Stimulated activated CD4-positive, alpha-beta T cell treated with anti-CD3 and anti-CD28 coated beads, Interleukin-1b, Interleukin-23, amount 100 ng/mL, for 1 hour (primary cell): ENCODE measurements at regions not wholly inside any gene's neighbourhood (a gene's known extent, or its start where the extent isn't known, plus 50 kb on each side); places are given as distances from the start of the nearest gene placed in this dataset.
"Not testable (repeated sequence)": the region's sequence is repeated elsewhere in the genome, so short reads cannot be mapped to it uniquely, and the experiment has no call there.

Experiments used
- DNase-seq, 2 donors: peaks; one replicate each; pipeline ENCODE4 v3.0.0-alpha.2; 2020; ENCODE audit warnings: low read depth in 2 of 2

DNA sequence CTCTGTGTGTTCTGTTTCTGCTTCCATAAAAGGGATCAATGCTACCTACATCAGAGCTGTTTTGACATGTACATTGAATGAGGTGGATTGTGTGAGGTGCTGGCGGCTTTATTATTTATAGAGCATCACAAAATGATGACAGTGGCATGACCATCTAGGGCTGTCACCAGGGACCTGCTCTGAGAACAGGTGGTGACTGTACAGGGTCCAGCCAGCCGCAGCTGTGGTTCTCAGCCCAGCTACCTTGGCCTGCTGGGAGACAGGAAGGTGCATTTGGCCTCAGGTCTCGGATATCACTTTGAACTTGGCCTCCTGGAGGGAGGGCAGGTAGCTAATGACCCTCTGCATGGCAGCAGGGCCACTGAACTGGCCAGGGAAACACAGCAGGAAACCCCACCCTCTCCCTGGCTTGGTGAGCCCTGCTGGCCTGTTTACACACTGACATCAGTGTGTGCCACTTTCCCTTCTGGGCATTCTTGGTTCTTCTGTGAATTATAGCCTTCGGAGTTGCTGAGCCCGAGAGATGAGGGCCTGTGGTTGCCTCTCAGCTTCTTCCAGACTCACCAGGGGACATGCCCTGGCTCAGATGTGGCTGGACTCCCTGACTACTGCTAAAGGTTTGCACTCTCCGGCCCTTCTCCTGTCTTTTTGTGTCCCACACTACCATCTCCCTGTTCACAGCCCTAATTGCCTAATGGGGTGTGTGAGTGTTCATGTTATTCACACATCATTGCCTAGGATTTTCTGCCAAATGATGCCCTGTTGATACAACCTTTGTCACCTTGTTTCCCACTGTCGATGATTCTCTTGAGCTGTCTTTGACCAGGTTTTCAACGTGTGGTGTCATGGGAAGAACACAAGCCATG lies 109.2 kb upstream of the RAB12 start:
- no peak for DNase-seq

DNA sequence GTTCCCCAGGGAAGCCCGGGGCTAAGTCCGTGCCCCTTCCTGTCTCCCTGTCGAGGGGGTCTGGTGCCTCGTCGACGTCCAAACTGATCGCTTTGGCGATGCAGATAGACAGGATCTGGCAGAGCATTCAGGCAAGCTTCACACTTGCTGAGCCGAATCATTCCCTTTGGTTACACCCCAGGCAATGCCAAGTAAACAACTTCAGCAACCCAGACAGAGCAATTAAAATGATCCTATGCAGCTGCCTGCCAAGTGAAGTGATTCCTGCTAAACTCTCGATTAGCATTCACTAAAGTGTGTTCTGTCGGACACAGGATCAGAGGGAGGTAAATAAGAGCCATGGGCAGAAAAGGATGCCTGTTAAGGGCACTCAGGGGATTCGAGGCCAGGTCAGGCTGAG lies 108.2 kb upstream of the RAB12 start:
- no peak for DNase-seq

DNA sequence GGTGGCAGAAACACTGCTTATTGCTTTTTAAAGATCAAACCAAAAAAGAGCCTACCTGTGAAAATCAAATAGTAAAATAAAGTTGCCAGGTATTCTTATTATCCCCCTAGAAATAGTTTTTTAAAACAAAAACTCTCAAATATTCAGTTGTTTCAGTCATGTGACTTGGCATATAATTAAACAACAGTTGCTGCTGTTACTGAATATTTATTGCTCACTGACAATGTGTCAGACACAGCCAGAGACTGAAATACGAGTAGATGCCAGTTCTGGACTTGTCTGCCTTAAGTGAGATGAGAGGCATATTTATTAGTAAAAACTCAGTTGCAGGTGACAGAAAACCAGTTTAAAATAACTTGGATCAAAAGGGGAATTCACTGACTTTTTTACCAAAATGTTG lies 106.0 kb upstream of the RAB12 start:
- DNase-seq: no peak

DNA sequence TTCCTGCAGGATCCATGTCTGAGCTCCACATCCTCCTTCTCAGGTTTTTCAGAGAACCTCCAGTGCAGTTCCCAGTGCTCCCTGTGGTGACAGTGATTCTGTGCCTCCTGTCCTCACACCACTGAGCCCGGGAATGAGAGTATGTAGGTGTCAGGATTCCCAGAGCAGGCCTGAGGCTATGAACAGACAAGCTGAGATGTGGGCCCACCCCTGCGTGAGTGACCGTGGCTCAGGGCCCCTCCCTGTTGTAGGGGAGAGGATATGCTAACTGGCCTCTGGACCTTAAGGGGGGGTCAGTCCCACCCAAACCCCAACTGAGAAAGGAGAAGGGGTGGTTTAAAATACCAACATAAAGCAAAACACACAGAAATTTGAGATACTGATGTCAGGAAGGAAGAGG lies 104.8 kb upstream of the RAB12 start:
- no peak for DNase-seq

DNA sequence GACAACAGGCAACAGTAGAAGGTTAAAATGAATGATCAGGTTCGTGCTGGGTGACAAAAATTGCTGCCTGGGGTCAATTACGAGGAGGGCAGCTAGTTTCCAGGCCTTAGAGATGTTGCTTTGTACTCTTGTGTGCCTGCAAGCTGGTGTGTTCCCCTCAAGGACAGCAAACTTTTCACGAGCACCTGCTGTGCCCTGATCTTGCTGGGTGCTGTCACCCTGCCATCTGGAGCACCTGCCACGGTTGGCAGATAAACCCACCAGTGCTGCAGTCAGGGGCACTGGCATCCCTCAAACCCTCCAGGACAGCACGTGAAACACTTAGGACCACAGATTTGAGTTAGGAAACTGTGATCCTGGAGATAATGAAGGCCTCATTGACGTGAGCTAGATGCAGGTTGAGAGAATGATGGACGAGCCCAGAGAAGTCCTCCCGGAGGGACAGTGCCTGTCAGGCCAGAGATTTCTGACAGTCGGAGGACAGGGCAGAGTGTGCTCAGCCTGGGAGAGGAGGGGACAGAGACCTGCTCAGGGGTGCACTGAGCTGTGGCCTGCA lies 104.3 kb upstream of the RAB12 start:
- DNase-seq: no peak

DNA sequence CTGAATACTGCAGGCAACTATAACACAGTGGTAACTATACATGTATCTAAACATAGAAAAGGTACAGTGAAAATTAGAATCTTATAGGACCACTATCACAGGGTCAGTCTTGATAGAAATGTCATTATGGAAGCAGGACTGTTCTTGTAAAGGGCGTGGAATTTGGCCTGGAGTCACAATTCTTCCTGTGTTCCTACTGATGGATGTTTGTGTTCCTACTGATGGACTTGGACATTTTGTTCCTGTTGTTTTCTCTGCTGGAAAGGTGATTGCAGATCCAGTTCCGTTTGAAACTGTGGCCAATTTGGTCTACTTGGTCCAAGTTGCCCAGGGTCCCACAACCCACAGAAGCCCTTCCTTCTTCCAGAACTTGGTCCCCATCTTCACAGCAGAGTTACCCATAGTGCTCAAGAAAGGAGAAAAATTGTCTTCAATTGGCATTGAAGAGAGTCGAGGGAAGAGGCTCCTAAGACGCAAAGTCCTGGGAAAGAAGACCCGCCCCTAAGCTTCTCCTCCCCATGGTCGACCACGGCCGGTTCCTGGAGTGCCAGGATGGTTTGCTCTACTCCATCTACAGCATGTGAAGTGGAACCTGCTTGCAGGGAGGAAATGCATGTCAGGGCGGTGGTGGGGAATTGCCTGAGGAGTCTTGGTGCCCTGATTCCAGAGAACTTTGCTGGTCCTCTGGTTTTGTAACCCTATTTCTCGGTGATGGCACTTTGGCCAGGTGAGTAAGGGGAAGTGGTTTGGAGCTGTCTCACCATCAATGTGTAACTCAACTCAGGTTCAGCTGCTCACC lies 102.8 kb upstream of the RAB12 start:
- no peak for DNase-seq

DNA sequence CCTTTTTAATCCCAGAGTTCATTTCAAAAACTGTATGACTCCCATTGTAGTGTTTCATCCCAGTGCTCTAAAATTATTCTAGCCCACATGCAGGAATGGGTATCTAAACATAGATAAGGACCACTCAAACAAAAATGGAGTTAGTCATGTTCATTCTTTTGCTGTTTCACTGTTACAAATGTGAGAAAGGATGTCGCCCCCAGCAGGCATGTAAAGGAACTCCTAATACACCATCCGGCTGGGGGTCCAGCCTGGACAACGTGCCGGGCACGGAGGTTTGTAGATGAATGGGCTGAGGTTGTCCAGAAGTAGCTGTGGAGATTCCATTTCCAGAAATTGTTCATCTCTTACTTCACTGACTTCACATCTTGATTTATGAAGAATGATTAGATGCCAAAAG lies 101.9 kb upstream of the RAB12 start:
- DNase-seq: no peak

DNA sequence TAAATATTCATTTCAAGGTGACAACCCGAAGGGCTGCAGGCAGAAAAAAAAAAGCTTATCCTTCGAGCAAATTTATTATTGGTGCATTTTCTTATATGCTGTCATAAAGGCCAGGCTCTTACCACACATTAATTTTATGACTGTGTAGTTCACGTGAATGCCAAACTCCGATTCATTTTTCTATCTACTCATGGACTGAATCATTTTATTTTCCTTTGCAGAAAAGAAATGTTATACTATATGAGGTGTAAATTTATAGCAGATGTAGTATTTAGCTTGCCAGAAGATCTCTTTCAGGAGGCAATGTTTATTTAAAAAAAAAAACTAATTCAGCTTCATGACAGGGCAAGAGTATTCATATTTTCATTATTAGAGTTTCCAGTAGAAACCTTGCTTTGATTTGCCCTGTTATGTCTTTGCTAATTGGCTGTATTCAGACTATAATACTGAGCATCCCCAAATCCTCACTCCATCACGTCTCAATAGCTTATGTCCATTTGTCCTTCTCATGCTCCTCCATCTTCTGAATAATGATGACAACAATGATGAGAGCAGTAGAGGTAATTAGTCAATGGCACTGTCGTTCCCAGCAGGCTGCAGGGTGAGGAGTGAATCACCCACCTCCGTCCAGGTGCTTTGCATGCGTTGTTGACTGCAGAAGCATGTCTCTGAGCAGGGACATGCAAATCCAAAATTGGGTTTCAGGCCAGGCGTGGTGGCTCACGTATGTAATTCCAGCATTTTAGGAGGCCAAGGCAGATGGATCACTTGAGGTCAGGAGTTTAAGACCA lies 101.1 kb upstream of the RAB12 start:
- no peak for DNase-seq

DNA sequence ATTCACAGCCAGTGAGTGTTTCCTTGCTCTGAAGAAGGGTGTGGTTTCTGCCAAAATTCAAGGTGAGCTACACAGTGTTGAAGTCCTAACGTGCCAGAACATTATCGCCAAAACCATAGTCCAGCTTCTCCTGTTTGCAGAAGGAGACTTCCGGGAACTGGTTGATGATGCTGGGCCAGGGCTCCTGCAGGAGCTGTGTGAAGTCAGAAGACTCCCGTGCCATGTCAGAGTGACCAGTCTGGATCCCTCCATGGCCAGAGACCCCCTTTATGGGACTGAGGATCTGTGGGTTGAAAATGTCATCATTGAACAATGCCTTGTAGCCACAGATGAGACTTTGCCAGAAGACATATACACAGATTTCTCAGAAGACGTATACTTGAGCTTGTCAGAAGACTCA lies 96.0 kb upstream of the RAB12 start:
- no peak for DNase-seq

DNA sequence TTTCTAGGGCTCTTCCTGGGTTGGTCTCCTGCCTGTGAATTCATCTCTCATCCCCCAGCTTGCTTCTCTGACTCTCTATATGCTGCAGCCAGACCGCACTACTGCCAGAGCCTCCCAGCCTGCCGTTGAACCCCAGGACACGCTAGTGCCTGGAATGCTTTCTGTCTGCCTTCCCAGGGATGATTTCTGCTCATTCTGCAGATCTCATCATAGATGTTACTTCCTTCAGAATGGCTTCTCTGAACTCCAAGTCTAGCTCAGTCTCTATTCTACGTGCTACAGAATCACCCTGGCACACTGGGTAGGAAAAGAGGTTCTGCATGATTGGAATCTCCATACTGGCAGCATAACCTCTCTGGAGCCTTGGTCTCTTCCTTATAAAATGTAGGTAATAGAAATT lies 94.8 kb upstream of the RAB12 start:
- DNase-seq: no peak

DNA sequence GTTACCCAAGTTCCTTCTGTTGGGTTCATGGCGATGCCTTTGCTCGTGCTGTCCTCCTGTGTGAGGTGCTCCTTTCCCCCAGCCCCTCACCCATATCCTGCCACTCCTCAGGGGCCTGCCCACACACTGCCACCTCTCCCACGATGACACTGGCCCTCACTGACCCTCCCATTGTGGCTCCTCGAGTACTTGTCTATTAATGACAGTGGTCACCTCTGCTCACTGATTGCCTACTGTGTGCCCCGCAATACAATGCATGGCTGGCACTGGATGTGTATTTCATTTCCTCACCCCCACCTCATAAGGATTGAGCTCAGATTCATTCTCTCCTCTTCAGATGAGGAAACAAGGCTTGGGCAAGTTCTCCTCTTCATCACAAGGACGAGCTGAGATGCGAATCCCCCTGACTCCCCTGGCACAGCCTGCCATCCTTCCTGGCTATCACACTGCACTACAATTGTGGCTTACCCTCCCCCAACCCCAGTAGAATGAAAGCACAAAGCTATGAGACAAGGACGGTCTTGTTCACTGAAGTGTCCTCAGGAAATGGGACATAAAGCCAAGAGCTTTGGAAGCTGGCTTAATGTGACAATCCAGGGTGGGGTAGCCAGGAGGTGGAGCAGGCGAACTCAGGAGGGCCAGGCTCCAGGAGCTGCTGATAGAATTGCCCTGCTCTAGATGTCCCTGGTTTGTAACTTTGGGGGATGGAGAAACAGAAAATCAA lies 93.9 kb upstream of the RAB12 start:
- DNase-seq: no peak

DNA sequence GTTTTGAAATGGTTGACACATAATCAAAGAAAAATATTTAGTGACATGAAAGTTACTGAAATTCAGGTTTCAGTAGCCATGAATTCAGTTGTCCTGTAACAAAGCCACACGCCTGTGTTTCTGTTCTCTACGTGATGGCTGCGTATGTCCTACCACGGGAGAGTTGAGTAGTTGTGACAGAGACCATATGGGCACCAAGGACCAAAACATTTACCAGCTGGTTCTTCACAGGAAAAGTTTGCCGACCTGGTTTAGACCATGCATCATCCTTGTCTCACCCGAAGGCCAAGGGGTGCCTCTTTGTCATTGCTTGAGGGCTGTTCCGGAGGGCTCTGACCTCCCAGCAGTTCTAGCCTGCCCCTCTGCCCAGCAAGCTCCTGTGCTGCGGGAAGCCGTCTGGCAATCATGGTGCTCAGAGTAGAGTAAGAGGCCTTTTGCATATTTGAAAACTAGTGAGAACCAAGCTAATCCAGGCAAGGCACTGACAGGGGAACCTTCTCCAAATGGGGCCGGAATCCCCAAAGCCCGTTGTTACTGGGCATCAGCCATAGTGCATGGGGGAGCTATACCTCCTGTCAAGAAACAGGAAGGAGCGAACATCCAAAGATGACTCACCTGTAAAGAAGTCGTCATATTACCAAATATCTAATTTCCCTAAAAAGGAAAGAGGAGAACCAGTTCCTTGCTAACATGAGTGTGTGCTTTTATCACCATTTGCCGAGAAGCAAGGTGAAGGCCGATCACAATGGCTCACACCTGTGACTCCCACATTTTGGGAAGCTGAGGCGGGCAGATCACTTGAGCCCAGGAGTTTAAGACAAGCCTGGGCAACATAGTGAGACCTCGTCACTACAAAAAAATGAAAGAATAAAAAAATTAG lies 92.6 kb upstream of the RAB12 start:
- DNase-seq: no peak

DNA sequence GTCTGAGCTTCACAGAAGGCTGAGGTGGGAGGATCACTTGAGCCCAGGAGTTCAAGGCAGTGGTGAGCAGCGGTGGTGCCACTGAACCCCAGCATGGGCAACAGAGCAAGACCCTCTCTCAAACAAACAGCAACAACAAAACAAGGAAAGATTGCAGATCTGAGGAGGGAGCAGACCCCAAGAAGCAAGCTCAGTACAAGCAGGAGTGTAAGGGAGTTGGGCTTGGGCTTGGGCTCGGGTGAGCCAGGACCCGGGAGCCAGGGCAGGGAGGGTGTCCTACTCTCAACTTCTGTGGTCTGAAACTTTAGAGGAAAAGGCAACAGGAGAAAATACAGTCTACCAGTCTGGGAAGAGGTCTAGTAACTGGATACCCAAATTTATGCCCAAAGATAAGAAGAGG lies 92.0 kb upstream of the RAB12 start:
- DNase-seq: no peak

DNA sequence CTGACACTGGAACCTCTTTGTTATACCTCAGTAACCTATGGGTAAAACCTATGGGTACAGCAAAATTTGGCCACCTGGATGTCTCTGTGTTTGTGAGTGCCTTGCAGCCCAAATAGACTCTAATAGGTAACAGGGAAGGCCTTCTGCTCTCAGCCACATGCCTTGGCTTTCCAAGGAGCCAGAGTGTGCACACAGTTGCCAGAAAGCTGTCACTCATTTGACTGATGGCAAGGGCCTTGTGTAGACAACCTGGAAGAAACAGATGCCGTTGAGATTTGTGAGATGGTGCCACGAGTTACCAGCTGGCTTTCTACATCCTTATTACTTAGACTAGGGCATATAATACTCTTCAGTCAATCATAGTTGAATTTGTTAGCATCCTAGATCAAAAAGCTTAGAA lies 90.1 kb upstream of the RAB12 start:
- no peak for DNase-seq

DNA sequence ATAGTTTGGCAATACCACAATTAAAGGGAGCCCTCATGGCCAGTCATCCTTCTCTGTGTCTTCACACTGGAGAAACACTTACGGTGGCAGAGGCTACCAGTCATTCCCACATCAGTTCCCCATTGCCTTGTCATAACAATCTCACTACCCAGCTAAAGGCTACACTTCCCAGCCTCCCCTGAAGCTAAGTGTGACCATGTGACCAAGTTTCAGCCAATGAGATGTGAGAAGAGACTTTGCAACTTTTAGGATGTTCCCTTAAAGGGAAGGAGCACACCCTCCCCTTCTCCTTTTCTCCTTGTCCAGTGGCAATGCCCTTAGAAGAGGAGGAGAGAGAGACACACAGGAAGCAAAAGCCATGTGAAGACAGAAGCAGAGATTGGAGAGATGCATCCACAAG lies 89.0 kb upstream of the RAB12 start:
- DNase-seq: no peak

DNA sequence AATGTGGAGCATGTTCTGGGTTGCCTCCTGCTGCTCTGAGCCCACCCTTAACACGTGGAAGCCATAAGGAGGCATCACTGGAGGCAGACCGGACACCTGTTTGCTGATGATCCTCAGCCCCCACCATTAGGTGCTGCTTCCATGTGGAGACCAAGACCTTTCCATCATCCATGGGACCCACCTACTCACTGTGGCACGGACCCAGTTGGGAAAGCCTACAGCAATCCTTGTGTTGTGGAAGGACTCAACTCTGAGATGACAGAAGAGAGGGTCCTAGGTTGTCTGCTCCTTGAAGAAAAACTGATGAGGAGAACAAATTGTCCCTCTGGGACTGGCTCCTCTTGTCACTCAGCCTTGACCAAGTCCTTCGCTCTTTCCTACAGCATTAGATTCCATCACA lies 86.5 kb upstream of the RAB12 start:
- no peak for DNase-seq

DNA sequence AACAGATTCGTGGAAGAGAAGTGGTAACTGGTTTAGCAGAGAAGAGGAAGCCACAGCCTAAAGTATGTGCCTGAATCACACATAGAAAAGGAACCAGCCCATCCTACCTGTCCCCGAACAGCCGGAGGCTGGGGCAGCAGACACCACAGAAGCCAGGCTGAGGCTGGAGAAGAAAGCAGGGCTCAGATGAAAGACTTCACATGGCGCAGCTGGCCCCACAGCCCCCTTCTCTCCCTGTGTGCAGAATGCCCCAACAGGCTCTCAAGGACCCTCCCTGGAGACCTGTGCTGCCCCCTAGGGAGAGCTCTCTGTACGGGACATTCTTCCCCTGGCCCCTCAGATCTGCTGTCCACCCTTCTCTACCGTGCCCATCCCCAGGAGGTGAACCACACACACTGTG lies 83.5 kb upstream of the RAB12 start:
- DNase-seq: no peak

DNA sequence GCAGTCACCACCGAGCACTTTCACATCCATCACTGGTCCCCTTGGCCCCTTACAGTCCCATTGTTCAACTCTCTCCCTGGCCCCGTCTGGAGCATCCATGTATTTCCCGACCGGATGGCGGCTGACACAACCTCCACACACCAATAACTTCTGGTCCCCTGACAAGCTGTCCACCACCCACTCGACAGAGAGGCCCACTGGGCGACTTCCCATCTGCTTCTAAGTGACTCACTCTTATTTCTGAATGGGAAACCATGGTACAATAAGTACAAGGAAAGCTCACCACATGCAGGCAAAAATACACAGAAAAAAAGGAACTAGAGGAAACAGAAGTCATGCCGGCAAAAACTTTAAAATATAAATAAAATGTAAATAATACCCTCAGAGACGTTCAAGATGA lies 82.9 kb upstream of the RAB12 start:
- DNase-seq: no peak

DNA sequence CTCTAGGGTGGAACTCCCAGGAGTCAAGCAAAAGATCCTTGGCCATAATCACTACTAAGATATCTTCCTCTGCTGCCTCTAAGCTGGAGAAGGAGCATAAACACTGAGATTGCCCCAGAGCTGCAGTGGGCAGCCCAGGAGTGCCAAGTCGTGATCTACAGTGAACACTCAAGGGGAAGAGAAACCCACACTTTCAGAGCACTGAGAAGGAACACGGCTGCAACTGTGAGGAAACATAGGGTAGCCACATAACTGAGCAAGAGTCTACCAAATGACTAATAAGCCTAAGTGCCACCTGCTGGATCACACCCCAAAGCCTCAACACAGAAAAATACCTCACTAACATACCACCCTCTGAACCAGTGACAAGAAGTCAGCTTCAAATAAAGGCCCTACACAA lies 79.6 kb upstream of the RAB12 start:
- no peak for DNase-seq

DNA sequence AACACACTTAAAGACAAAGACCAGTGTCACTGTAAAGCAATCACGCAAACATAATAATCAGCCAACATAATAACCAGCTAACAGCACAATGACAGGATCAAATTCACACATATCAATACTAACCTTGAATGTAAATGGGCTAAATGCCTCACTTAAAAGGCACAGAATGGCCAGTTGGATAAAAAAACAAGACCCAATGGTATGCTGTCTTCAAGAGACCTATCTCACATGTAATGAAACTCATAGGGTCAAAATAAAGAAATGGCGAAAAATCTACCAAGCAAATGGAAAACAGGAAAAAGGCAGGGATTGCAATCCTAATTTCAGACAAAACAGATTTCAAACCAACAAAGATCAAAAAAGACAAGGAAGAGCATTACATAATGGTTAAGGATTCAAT lies 78.2 kb upstream of the RAB12 start:
- DNase-seq: not testable (repeated sequence)

DNA sequence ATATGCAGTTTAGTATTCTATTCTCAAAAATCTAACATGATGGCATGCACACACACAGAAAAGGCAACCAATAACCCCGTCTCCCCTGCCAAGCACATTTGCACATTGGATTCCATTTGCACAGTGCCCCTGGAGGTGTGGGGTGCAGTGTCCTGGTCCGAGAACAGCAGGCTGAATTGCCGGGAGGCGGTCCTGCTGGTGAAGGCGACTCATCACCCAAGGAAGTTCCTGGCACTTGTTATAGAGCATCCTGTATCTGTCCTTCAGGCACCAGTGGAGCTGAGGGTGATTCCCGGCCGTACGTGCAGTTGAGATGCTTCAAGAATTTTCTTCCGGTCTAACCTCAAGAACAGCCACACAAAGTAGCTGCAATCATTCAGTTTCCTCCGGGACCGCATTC lies 73.0 kb upstream of the RAB12 start:
- DNase-seq: no peak
